ENCODE measurements at regions not wholly inside any gene's neighbourhood (a gene's known extent, or its start where the extent isn't known, plus 50 kb on each side); places are given as distances from the start of the nearest gene placed in this dataset.

- TF ChIP-seq CTCF (IDR thresholded peaks at IDR 0.05) (no peak), EP300 (IDR thresholded peaks at IDR 0.05; ENCODE audit: borderline replicate concordance in 1 of 2, low read depth in 1 of 2, low read length in 1 of 2) (no peak), RAD21 (IDR thresholded peaks at IDR 0.05; ENCODE audit: low read length) (no peak), FOSL2 (IDR thresholded peaks at IDR 0.05; ENCODE audit: borderline replicate concordance, low read depth) (no peak), NRF1 (IDR thresholded peaks at IDR 0.05; ENCODE audit: low read depth, low read length) (no peak), POLR2AphosphoS5 (IDR thresholded peaks at IDR 0.05; ENCODE audit: low read depth, low read length) (no peak), FOXM1 (IDR thresholded peaks at IDR 0.05; ENCODE audit: low read depth) (no peak), MXI1 (IDR thresholded peaks at IDR 0.05; ENCODE audit: low read depth, low read length) (no peak), GABPA (IDR thresholded peaks at IDR 0.05; ENCODE audit: low read depth) (no peak), TCF12 (IDR thresholded peaks at IDR 0.05) (no peak)
- TF ChIP-seq, protein P1, sequence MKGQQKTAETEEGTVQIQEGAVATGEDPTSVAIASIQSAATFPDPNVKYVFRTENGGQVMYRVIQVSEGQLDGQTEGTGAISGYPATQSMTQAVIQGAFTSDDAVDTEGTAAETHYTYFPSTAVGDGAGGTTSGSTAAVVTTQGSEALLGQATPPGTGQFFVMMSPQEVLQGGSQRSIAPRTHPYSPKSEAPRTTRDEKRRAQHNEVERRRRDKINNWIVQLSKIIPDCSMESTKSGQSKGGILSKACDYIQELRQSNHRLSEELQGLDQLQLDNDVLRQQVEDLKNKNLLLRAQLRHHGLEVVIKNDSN (IDR thresholded peaks at IDR 0.05; ENCODE audit: borderline replicate concordance, low read depth) = no peak
- TF ChIP-seq, protein P2, sequence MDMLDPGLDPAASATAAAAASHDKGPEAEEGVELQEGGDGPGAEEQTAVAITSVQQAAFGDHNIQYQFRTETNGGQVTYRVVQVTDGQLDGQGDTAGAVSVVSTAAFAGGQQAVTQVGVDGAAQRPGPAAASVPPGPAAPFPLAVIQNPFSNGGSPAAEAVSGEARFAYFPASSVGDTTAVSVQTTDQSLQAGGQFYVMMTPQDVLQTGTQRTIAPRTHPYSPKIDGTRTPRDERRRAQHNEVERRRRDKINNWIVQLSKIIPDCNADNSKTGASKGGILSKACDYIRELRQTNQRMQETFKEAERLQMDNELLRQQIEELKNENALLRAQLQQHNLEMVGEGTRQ (IDR thresholded peaks at IDR 0.05; ENCODE audit: borderline replicate concordance, low read depth, low read length) = no peak
Measured at GRCh38 chr1:98516306-98516705, 145.2 kb upstream of the SNX7 start.
